HG03520 (cell line): ENCODE measurements at regions not wholly inside any gene's neighbourhood (a gene's known extent, or its start where the extent isn't known, plus 50 kb on each side); places are given as distances from the start of the nearest gene placed in this dataset.
"Not testable (repeated sequence)": the region's sequence is repeated elsewhere in the genome, so short reads cannot be mapped to it uniquely, and the experiment has no call there.

ENCODE experiments used
- ATAC-seq: cut with Tn5 transposase; IDR thresholded peaks from one replicate; pipeline ENCODE4 v1.9.1; 2021; ENCODE audit warnings: mild to moderate bottlenecking, moderate library complexity; ENCODE audit not compliant: unreplicated experiment

DNA sequence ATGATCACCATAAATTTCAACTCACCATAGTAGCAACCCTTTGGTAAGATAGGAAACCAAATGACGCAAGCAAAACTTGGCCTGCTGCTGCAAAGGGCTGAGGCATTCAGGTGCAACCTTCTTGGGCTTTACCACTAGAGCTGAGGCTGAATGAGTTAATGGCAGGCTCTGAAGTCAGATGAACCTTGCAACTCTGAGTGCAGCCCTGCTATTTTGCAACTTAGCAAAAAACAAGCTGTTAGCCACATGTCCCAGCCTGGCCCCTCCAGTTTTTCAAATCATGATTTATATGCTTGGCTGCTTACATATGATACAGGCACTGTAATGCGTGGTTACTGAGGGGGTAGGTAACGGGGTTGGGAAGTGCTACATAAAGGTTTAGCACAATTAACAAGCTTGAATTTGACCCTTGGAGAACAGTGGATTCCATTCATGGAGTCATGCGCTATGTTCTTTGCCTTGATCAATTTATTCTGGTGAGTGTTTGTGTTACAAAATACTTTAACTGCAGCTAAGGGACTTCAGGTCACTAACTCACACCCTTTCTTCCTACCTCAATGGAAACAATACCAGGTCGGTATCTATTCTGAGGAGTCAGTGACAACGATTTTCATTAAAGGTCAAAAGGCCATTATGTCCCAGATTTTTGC is 80.5 kb upstream of the PPARGC1A start:
- no peak for ATAC-seq

DNA sequence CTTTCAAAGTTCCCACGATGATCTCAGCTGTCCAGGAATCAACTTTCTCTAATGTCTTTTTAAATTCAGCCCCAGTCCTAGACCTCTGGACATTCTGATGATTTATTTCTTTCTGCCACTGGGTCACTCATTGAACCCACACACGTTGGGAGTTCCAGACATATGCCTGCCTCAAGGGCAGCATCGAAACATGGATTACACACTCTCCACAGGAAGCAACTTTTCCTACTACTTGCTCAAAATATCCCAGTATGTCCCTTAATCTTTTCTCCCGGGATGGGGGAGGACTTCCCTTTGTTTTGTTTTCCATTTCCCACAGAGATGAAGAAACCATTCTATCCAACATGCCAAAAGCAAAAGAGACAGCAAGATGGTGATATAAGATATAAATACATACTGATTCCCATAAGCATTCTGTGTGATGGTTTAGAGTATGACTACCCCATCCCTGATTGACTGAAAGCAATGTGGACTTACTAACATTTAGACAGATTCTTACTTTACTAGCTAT is 79.8 kb upstream of the PPARGC1A start:
- ATAC-seq = no peak

DNA sequence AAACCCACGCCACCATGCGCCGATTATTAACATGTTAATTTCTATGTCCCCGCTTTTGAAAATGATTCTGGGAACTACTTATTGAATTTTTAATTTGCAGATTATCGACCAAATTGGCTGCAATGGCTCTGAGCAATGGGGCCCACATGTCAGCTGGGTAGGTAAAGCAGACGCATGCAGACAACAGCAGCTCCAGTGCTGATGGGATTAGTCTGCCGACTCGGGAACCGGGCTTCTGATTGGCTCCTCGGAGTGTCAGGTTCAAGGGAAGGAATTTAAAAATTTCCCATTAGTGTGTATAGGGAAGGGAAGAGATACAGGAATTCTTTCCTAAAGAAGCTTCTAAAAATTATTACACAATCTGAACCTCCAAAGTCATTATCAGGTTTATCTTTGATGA is 77.4 kb upstream of the PPARGC1A start:
- no peak for ATAC-seq

DNA sequence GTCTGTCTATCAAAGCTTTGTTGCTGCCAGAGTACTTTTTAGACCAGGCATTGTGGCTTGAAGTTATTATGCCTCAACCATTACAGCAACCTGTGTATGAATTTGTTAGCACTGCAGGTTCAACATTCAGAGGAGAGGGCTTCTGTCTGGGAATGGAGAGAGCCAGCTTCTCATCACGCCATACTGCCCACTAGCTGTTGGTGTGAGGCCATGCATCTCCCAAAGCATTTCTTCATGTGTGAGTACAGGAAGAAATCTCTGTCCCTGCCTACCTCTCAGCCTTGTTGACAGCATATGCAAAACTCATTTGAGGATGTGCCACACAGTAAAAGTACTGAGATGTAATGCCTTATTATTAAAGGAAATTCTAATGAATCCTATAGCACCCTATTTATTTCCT is 76.9 kb upstream of the PPARGC1A start:
- ATAC-seq = no peak

DNA sequence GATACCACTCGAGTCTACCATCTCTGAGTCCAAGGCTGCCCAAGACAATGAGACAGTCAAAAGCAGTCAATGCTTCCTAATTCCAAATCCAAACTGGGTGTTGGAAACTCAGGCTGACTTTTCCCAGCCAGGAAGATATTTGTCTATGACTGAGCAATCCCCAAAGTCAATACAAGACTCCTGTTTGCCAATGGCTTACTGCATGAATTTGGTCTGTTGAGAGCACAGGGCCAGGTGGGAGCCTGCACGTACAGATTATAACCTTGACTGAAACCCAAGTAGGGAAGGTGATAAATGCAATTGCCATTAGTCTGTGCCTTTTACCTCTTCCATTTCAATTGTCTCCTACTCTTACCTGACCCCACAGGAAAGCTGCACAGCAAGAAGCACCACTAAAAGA is 72.6 kb upstream of the PPARGC1A start:
- ATAC-seq = no peak

DNA sequence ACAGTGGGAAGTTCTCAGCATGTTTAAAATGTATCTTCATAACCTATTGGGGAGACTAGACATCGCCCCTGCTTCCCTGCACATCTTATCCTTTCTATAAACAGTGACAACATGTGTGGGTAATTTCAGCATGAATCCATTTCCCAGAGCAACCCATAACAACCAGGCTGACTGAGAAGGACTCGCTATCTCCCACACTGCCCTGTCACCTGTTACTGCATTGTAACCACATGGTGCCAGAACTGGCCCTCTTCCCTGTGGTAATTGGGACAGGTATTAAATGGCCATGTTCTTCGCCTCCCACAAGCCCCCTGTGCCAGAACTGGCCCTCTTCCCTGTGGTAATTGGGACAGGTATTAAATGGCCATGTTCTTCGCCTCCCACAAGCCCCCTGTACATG is 71.5 kb upstream of the PPARGC1A start:
- ATAC-seq = not testable (repeated sequence)

DNA sequence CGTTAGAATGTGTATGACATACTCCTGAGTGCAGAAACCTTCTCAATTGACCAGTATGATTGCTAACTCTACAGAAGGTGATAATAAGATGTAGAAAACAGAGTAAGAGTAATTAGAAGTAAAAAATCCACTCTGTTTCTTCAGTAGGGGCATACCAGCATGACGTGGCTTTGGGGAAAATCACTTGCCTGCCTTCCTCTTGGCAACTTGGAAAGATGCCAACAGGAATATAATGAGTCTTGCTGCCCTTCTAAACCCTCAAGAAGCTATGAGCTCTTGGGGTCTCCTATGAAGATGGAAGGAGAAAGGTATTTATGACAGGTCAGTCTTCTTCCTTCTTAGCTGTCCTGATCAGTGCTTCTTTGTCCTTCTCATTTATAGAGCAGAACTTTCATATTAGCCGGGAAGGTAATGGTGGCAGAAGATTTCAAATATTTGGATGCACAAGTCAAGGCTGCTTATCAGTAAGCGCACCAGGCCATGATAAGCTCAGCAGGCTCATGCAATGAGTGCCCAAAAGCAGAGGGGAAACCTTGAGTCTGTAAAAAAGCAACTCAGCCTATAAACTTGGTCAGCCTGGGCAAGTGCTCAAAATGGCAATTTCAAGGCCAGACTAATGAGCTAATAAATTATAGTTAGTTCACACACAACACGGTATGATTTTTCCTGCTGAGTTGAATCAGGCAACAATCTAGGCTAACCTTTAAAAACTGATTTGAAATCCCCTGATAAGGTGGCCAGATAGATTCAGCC is 69.7 kb upstream of the PPARGC1A start:
- no peak for ATAC-seq

DNA sequence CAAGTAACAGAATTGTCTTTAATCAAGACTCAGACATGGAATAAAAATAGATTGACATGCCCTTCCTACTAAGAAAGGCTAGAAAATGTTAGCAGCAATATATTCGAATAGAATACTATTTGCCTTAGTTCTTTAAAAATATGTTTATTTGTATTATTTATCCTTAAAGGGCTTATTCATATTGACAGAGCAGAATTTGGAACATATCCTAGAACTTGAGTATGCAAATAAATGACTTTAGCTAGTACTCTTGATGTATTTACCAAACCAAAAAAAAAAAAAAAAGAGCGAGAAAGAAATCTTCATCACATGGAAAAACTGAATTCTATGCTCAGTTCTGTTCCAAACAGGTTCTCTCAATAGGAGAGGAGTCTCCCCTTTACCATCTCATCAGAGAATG is 68.9 kb upstream of the PPARGC1A start:
- ATAC-seq = no peak

DNA sequence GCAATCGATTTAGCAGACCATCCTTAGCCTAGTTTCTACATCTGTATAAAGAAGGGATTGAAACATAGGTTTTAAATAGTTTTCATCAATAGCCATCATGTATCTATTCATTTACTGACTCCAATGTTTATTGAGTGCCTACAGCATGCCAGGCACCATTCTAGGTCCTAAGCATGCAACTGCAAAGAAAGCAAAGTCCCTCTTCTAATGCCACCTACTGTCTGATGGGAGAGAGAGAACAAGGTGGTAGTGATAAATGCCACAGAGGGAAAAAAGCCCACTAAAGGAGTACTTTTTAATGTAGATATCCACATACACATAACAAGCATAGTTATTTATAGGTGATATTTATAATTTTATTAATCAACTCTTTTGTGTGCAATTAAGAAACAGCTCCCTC is 67.6 kb upstream of the PPARGC1A start:
- no peak for ATAC-seq

DNA sequence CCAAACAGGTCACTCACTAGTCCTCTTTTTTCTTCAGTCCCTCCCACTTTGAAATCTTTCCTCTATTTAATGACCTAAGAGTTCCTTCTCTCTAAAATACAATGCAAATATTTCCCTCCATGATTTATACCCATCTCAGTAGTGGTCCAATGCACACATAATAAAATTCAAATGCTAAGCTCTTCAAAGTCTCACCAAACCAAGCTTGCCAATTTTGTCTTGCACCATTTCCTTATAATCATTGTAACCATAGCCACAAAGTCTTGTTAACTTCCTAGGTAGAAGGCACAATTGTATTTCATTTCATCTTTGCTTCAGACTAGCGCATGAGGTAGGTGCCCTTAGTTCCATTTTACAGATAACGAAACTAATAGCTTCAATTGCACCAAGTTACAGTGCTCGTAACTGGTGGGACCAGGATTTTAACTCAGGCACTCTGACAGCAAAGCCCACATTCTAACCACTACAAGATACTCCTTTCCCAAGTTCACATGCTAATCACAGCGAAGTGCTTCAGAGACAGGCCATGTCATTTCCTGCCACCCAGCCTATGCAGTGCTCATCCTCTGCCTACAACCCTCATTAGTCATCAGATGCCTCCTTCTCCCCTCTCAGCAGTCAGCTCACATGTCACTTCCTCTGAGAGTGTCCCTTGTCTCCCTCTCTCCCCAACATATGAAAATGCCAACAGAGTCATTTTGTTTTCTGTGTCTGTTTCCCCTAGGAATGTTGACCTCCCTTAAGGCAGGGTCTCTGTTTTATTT is 66.9 kb upstream of the PPARGC1A start:
- no peak for ATAC-seq

DNA sequence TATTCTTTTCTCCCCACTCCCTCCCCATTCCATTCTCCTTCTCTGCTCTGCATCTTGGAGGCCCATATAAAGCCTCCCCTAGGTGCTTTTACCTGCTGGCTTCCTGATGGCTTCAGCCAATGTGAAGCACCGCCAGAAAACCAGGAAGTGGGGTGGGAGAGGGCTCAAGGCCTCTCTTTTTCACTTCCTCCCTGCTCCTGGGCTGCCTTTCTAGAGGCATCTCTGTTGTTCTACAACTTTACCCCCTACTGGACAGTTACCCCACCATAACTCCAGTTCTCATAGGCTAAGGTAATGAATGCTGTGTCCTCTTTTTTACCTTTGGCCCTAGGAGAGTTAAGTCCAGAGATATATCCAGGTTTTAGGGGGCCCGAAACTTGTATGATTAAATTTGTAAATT is 62.4 kb upstream of the PPARGC1A start:
- no peak for ATAC-seq

DNA sequence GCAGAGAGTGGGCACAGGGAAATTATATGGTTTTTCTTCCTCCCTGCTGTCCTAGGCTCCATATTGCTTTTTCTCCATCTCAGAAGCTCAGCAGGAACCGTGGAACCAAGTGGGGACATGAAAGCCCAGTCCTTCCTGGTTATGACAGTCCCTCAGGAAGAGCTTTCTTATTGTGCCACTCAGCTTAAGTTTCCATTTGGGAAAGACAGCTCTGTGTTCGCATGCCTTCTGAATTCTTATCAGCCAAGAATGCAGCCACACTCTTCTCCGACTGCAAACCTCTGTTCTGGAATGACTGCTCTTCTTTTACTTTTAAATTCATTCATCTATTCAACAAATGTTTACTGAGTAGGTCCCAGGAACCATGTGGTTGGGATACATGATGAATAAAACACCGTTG is 58.0 kb upstream of the PPARGC1A start:
- ATAC-seq = no peak

DNA sequence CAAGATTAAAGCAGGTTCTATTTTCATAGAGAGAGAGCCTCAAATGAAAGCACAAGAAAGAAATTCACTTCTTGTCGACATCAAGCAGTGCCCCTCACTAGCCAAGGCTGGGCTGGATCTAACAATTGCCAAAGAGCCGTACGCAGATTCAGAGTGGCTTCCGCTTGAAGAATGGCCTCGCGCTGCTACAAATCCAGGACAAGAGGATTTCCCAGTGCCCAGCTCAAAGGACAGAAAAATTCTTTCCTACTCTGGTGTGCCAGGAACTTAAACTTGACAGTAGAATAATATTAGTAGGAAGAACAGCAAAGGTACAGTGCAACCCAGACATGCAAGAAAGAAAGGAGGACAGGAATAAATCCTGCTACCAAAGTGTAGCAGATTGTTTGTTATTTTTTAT is 56.5 kb upstream of the PPARGC1A start:
- ATAC-seq = no peak

DNA sequence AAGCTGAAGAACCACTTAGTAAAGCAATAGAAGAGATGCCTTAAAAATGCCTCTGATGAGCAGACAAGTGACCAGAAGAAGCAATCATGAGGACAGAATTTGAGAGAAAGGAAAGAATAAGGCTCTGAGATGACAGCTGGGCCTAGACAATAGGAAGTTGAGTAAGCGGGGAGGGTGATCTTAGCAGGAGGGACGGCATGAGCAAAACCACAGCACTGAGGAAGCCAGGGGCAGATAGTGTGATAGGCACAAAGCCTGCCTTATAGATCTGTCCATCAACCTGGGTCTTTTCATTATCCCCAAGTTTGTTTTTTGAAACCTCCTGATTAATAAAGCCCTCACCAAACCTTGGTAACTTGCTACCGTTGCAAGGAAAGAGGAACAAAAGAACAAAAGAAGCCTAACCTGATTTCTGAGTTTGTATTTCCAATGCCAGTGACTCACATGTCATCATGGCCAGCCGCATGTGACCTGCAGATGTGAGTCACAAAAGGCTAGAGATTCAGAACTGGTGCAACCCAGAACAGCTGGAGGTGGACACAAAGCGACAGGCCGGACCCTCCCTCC is 55.7 kb upstream of the PPARGC1A start:
- no peak for ATAC-seq

DNA sequence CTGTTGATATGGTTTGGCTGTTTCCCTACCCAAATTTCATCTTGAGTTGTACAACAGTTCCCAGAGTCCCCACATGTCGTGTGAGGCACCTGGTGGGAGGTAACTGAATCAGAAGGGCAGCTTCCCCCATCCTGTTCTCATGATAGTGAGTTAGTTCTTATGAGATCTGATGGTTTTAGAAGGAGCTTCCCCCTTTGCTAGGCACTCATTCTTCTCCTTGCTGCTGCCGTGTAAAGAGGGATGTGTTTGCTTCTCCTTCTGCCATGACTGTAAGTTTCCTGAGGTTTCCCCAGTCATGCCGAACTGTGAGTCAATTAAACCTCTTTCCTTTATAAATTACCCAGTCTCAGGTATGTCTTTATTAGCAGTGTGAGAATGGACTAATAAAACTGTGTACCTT is 54.7 kb upstream of the PPARGC1A start:
- not testable (repeated sequence) for ATAC-seq

DNA sequence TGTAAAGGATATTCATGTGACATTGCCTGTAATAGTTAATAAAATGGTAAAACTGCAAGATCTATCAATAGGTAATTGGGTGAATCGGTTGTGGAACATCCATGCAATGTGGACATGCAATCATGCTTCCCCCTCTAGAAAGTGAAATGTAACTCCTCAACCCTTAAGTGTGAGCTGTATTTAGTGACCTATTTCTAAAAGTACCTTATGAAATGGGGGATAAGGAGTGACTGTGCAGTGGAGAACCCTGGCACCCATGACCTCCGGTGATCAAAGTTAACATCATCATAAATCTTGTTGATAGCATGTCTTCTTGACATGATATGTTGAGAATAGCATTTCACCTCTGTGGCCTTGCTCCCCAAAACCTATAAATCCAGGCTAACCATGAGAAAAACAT is 53.6 kb upstream of the PPARGC1A start:
- ATAC-seq = no peak

DNA sequence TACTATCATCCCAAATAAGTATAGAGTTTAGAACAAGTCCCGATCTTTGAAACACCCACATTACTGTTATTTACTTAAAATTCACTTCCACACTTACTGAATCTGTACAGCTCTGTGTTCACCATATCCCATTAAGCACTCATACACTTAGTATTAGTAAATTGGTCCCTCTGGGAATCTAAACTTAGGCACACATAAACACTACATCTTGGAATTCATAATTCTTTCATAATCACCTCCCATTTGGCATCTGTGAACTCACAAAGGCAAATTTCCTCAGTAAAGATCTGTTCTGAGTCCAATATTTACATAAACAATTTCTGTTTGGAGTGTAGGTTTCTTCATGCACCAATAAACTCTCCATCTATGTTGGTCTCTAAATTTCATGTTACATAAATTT is 52.6 kb upstream of the PPARGC1A start:
- no peak for ATAC-seq
